ENCODE measurements at regions not wholly inside any gene's neighbourhood (a gene's known extent, or its start where the extent isn't known, plus 50 kb on each side); places are given as distances from the start of the nearest gene placed in this dataset.

DNA sequence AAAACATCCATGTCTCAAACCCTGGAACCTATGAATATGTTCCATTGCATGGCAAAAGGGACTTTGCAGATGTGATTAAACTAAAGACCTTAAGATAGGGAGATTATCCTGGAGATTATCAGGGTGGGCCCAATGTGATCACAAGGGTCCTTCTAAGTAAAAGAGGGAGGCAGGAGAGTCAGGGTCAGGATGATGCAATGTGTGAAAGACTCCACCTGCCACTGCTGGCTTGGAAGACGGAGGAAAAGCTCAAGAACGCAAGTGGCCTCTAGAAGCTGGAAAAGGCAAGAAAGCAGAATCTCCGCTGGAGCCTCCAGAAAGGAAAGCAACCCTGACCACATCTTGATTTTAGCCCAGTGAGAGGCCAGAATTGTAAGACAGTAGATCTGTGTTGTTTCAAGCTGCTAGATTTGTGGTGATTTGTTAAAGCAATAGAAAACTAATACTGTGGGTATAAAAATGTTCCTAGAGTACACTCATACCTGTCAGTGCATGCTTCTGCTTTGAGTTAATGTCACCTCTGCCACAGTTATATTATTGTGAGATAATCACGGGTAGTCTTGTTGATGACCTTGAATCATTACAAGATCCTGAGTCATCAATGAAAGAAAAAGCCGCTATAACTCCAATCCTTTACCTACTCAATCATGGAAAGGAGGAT is 93.5 kb upstream of the TNPO1 start:
- Mint-ChIP-seq H3K27ac (no peak overlapping the region), H3K4me3 (no peak overlapping the region), H3K27me3 (ENCODE audit: insufficient read depth, low read depth, poor library complexity) (peaks cover 6% of the 10 kb centered on the region), H3K36me3 (ENCODE audit: low read depth) (peaks cover 3% of the 10 kb centered on the region; the same call in 1 of the 3 replicates), H3K9me3 (peaks cover 13% of the 10 kb centered on the region; the same call in 2 of the 3 replicates), H3K4me1 (peaks cover 4% of the 10 kb centered on the region)
- no peak overlapping the region for H3K4me3 ChIP-seq
- H3K36me3 ChIP-seq (ENCODE audit: insufficient read depth), result no peaks in the 10 kb centered on the region
- TF ChIP-seq JUNB (IDR thresholded peaks at IDR 0.05; ENCODE audit: unreplicated experiment), result no peak
- no peak for TF ChIP-seq POLR2AphosphoS5 (IDR thresholded peaks at IDR 0.05; ENCODE audit: low read depth)
- TF ChIP-seq, protein P1, sequence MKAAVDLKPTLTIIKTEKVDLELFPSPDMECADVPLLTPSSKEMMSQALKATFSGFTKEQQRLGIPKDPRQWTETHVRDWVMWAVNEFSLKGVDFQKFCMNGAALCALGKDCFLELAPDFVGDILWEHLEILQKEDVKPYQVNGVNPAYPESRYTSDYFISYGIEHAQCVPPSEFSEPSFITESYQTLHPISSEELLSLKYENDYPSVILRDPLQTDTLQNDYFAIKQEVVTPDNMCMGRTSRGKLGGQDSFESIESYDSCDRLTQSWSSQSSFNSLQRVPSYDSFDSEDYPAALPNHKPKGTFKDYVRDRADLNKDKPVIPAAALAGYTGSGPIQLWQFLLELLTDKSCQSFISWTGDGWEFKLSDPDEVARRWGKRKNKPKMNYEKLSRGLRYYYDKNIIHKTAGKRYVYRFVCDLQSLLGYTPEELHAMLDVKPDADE (IDR thresholded peaks at IDR 0.05), result no peak
- no peak for TF ChIP-seq STAT1 (IDR thresholded peaks at IDR 0.05; ENCODE audit: unreplicated experiment)
- no peak for TF ChIP-seq CREB1 (CRISPR knock-in tag; IDR thresholded peaks at IDR 0.05; ENCODE audit: low read depth)
- TF ChIP-seq, protein P2, sequence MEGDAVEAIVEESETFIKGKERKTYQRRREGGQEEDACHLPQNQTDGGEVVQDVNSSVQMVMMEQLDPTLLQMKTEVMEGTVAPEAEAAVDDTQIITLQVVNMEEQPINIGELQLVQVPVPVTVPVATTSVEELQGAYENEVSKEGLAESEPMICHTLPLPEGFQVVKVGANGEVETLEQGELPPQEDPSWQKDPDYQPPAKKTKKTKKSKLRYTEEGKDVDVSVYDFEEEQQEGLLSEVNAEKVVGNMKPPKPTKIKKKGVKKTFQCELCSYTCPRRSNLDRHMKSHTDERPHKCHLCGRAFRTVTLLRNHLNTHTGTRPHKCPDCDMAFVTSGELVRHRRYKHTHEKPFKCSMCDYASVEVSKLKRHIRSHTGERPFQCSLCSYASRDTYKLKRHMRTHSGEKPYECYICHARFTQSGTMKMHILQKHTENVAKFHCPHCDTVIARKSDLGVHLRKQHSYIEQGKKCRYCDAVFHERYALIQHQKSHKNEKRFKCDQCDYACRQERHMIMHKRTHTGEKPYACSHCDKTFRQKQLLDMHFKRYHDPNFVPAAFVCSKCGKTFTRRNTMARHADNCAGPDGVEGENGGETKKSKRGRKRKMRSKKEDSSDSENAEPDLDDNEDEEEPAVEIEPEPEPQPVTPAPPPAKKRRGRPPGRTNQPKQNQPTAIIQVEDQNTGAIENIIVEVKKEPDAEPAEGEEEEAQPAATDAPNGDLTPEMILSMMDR (conservative IDR thresholded peaks at IDR 0.05; ENCODE audit: low read depth in 2 of 2), result no peak
- no peak for TF ChIP-seq ZNF331 (CRISPR knock-in tag; IDR thresholded peaks at IDR 0.05; ENCODE audit: low read depth)
- DNase-seq (ENCODE audit: low spot score) (no peak), ATAC-seq (no peak)
- H2AFZ ChIP-seq, result 0 out of 2 replicates have a peak overlapping the region, but pooled peaks have one; percentile 7
- H3K79me2 ChIP-seq (replicated peaks; ENCODE audit: insufficient read depth), result no peaks in the 10 kb centered on the region
- H3K27me3 ChIP-seq (ENCODE audit: insufficient read depth), result no peaks in the 10 kb centered on the region
- no peaks in the 10 kb centered on the region for H4K20me1 ChIP-seq (replicated peaks; ENCODE audit: insufficient read depth)
- no peak overlapping the region for H3K27ac ChIP-seq (ENCODE audit: low read depth)
- H3K9me2 ChIP-seq (ENCODE audit: insufficient read depth), result peaks cover 4% of the 10 kb centered on the region; the same call in 1 of the 2 replicates
- H3K4me2 ChIP-seq, result no peak overlapping the region
- no peaks in the 10 kb centered on the region for H3F3A ChIP-seq (replicated peaks; ENCODE audit: low read depth)
- H3K4me1 ChIP-seq (ENCODE audit: insufficient read depth), result no peaks in the 10 kb centered on the region

DNA sequence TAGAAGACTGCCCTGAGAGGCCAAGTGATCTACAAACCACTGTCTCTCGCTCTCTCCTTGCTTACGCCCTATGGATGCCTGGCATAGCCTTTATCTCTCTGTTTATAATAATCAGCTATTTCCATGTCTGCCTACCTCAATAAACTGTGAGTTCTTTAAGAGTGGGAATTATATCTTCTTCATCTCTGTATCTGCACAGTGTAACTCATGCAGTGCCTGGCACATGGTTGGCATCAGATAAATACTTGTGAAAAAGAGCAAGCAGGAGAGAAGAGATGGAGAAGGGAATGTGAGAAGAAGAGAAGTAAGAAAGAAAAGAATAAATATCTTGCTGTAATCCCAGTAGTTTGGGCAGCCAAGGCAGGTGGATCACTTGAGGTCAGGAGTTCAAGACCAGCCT is 94.6 kb upstream of the TNPO1 start:
- Histone ChIP-seq H3F3A (replicated peaks; ENCODE audit: low read depth) (no peaks in the 10 kb centered on the region), H4K20me1 (replicated peaks; ENCODE audit: insufficient read depth) (no peaks in the 10 kb centered on the region), H3K4me1 (ENCODE audit: insufficient read depth) (no peaks in the 10 kb centered on the region), H3K4me2 (no peak overlapping the region), H3K9me2 (ENCODE audit: insufficient read depth) (peaks cover 4% of the 10 kb centered on the region; the same call in 1 of the 2 replicates), H3K36me3 (ENCODE audit: insufficient read depth) (no peaks in the 10 kb centered on the region), H3K27me3 (ENCODE audit: insufficient read depth) (no peaks in the 10 kb centered on the region), H2AFZ (0 out of 2 replicates have a peak overlapping the region, but pooled peaks have one; percentile 59), H3K27ac (ENCODE audit: low read depth) (no peak overlapping the region), H3K79me2 (replicated peaks; ENCODE audit: insufficient read depth) (no peaks in the 10 kb centered on the region), H3K4me3 (no peak overlapping the region)
- H3K27ac Mint-ChIP-seq, result no peak overlapping the region
- peaks cover 4% of the 10 kb centered on the region for H3K4me1 Mint-ChIP-seq
- peaks cover 6% of the 10 kb centered on the region for H3K27me3 Mint-ChIP-seq (ENCODE audit: insufficient read depth, low read depth, poor library complexity)
- no peaks in the 10 kb centered on the region for H3K36me3 Mint-ChIP-seq (ENCODE audit: low read depth)
- DNase-seq (ENCODE audit: low spot score) (no peak), ATAC-seq (no peak)
- no peak overlapping the region for H3K4me3 Mint-ChIP-seq
- H3K9me3 Mint-ChIP-seq, result peaks cover 6% of the 10 kb centered on the region; the same call in 1 of the 3 replicates
- TF ChIP-seq, protein P3, sequence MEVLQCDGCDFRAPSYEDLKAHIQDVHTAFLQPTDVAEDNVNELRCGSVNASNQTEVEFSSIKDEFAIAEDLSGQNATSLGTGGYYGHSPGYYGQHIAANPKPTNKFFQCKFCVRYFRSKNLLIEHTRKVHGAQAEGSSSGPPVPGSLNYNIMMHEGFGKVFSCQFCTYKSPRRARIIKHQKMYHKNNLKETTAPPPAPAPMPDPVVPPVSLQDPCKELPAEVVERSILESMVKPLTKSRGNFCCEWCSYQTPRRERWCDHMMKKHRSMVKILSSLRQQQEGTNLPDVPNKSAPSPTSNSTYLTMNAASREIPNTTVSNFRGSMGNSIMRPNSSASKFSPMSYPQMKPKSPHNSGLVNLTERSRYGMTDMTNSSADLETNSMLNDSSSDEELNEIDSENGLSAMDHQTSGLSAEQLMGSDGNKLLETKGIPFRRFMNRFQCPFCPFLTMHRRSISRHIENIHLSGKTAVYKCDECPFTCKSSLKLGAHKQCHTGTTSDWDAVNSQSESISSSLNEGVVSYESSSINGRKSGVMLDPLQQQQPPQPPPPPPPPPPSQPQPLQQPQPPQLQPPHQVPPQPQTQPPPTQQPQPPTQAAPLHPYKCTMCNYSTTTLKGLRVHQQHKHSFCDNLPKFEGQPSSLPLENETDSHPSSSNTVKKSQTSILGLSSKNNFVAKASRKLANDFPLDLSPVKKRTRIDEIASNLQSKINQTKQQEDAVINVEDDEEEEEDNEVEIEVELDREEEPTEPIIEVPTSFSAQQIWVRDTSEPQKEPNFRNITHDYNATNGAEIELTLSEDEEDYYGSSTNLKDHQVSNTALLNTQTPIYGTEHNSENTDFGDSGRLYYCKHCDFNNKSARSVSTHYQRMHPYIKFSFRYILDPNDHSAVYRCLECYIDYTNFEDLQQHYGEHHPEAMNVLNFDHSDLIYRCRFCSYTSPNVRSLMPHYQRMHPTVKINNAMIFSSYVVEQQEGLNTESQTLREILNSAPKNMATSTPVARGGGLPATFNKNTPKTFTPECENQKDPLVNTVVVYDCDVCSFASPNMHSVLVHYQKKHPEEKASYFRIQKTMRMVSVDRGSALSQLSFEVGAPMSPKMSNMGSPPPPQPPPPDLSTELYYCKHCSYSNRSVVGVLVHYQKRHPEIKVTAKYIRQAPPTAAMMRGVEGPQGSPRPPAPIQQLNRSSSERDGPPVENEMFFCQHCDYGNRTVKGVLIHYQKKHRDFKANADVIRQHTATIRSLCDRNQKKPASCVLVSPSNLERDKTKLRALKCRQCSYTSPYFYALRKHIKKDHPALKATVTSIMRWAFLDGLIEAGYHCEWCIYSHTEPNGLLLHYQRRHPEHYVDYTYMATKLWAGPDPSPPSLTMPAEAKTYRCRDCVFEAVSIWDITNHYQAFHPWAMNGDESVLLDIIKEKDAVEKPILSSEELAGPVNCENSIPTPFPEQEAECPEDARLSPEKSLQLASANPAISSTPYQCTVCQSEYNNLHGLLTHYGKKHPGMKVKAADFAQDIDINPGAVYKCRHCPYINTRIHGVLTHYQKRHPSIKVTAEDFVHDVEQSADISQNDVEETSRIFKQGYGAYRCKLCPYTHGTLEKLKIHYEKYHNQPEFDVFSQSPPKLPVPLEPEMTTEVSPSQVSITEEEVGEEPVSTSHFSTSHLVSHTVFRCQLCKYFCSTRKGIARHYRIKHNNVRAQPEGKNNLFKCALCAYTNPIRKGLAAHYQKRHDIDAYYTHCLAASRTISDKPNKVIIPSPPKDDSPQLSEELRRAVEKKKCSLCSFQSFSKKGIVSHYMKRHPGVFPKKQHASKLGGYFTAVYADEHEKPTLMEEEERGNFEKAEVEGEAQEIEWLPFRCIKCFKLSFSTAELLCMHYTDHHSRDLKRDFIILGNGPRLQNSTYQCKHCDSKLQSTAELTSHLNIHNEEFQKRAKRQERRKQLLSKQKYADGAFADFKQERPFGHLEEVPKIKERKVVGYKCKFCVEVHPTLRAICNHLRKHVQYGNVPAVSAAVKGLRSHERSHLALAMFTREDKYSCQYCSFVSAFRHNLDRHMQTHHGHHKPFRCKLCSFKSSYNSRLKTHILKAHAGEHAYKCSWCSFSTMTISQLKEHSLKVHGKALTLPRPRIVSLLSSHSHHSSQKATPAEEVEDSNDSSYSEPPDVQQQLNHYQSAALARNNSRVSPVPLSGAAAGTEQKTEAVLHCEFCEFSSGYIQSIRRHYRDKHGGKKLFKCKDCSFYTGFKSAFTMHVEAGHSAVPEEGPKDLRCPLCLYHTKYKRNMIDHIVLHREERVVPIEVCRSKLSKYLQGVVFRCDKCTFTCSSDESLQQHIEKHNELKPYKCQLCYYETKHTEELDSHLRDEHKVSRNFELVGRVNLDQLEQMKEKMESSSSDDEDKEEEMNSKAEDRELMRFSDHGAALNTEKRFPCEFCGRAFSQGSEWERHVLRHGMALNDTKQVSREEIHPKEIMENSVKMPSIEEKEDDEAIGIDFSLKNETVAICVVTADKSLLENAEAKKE (CRISPR knock-in tag; IDR thresholded peaks at IDR 0.05), result no peak
- no peak for TF ChIP-seq ZNF114 (CRISPR knock-in tag; IDR thresholded peaks at IDR 0.05)
- TF ChIP-seq CREB1 (CRISPR knock-in tag; IDR thresholded peaks at IDR 0.05; ENCODE audit: low read depth), result no peak
- no peak for TF ChIP-seq ZNF331 (CRISPR knock-in tag; IDR thresholded peaks at IDR 0.05; ENCODE audit: low read depth)
- TF ChIP-seq EZH2phosphoT487 (IDR thresholded peaks at IDR 0.05; ENCODE audit: unreplicated experiment), result no peak
- TF ChIP-seq NANOG (IDR thresholded peaks at IDR 0.05; ENCODE audit: borderline replicate concordance), result no peak
